ENCODE measurements at regions not wholly inside any gene's neighbourhood (a gene's known extent, or its start where the extent isn't known, plus 50 kb on each side); places are given as distances from the start of the nearest gene placed in this dataset.

DNA sequence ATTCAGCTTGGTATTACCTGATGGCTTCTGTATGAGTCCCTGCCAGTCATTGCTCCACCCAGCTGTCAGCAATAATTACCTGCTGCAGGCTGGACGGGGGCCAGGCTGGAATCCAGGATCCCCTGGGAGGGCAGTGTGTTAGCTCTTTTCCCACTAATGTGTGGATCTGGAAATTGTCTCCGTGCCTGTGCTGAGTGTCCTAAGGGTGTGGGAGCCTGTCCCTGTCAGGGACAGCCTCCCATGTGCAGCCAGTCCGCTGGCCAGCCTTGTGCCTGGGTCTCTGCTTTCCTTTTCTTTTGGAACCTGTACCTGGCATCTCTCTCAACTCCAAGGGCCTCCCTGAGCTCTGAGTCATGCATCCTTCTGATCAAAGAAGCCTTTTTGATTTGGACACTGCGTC, 107.2 kb upstream of the SPRED2 start:
- no peak overlapping the region for H3K27ac ChIP-seq
- no peak for DNase-seq (ENCODE audit: low read depth, low spot score)

DNA sequence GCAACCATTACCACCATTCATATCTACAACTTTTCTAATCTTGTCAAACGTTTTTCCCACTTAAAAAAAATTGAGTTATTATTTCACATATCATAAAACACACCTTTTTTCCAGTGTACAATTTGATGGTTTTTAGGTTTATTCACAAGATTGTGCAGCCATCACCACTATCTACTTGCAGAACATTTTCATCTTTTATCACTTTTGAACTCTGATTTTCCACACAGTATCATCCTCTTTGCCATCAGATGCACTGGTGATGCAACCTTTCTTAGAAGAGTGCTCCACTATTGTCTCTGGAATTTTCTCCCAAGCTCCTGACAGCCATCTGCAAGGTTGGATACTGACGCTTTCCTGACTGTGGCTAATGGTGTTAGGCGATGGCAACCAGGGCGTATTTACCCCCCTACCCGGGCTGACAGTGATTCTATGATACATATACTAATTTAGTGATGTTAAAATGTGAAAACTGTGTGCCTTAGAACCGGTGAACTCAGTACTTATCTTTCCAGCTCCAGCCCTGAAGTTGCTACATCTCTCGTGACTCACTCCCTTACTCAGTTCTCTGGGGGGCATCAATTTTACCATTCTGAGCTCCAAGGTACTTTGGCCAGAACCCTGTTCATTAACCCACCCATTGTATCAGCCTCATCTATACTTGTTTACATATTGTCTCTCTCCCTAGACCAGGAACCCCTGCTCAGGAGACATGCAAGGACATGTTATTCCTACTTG, 105.4 kb upstream of the SPRED2 start:
- no peak overlapping the region for H3K27ac ChIP-seq
- DNase-seq (ENCODE audit: low read depth, low spot score), result no peak

DNA sequence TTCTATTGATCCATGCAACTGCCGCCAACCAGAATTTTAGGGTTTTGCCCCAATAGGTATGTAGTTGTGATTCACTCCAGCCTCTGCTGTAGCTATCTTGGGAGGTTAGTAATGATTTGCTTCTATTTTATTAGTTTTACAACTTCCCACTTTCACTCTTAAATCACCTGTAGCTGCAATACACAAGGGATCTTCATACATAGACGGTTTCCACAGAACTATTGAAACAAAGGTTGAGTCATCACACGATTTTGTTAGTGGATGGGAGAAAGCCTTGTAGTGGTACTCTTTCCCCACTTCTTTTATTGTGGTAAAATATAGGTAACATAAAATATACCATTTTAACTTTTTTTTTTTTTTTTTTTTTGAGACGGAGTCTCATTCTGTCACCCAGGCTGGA, 104.2 kb upstream of the SPRED2 start:
- no peak overlapping the region for H3K27ac ChIP-seq
- no peak for DNase-seq (ENCODE audit: low read depth, low spot score)

- no peak overlapping the region for H3K27ac ChIP-seq
- DNase-seq (ENCODE audit: low read depth, low spot score), result no peak
These were observed 100.5 kb upstream of the SPRED2 start for GRCh38 chr2:65532937-65533336.

- no peak overlapping the region for H3K27ac ChIP-seq
- no peak for DNase-seq (ENCODE audit: low read depth, low spot score)
These were observed 99.9 kb upstream of the SPRED2 start for GRCh38 chr2:65532326-65532725.

- no peak overlapping the region for H3K27ac ChIP-seq
These were observed 98.3 kb upstream of the SPRED2 start for GRCh38 chr2:65530547-65531320.

GRCh38 chr2:65529419-65529818, 97.0 kb upstream of the SPRED2 start:
- DNase-seq (ENCODE audit: low read depth, low spot score), result no peak
- H3K27ac ChIP-seq, result no peak overlapping the region

More at GRCh38 chr2:65530547-65531320, 98.3 kb upstream of the SPRED2 start:
- no peak for DNase-seq (ENCODE audit: low read depth, low spot score)

DNA sequence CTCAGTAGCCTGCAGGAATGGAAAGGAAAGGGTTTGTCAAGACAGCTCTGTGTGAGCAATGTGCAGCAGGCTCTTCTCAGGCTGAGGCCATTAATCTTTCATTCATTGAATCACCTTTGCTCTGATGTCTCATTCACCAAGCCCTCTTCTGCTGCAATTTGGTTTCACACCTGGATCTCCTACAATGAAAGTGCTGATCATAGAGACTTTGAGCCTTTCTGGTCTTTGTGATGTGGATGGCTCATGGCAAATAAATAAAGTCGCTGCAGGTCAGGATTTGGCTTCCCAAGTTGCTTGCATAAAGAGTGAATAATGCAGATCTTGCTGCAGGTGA, 95.8 kb upstream of the SPRED2 start:
- H3K27ac ChIP-seq, result no peak overlapping the region
- peak; percentile 59 for DNase-seq (ENCODE audit: low read depth, low spot score)

- no peak overlapping the region for H3K27ac ChIP-seq
- DNase-seq (ENCODE audit: low read depth, low spot score), result no peak
These were observed 95.2 kb upstream of the SPRED2 start for GRCh38 chr2:65527451-65528240.

DNA sequence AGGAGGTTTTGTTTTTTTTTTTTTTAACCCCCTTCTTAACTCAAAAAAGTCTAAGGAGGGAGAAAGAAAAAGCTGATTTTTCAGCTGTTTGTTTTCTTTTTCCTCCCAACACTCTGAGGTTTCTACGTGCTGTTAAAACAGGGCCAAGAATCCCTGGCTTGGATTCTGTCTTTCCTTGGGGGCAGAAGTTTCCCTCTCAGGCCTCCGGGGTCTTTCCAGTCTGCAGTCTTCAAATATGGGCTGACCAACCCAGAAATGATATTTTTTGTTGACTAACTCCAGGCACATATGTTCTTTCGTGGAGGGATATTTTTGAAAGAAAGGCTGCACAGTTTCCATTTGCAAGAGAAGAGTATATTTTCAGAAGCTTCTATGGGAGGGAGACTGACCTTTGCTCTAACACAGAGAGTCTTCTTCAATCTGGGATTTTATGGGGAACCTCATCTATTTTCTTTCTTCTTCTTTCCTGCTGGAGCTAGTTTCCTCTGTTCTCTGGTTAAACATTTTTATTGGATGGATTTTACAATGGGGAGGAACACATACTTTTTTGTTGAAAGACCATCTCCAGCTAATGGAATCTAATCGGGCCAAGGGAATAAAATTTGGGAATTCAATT, 93.3 kb upstream of the SPRED2 start:
- no peak overlapping the region for H3K27ac ChIP-seq
- DNase-seq (ENCODE audit: low read depth, low spot score), result no peak

- no peak overlapping the region for H3K27ac ChIP-seq
- no peak for DNase-seq (ENCODE audit: low read depth, low spot score)
These were observed 90.5 kb upstream of the SPRED2 start for GRCh38 chr2:65522922-65523321.

DNA sequence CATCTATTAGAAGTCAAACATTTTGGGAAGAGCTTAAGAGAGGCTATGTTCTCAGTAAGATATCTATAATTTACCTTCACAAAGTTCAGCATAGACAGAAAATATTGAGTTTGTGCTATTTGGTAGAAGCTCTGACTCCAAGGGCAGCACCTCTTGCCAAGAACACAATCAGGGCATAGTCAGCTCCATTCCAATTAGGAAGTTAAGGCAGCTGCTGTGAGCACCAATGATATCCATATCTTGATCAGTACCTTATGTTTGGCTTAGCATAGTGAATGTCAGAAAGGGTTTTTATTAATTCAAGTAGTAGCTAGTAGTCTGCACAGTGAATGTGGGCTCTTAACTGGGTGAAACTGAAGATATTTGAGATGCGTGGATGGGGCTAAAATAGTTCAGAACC, 86.4 kb upstream of the SPRED2 start:
- DNase-seq (ENCODE audit: low read depth, low spot score), result no peak
- H3K27ac ChIP-seq, result no peak overlapping the region

- DNase-seq (ENCODE audit: low read depth, low spot score), result no peak
- H3K27ac ChIP-seq, result peak overlapping the region; percentile 3
These were observed 82.3 kb upstream of the SPRED2 start for GRCh38 chr2:65514555-65515195.

- no peak for DNase-seq (ENCODE audit: low read depth, low spot score)
- no peak overlapping the region for H3K27ac ChIP-seq
These were observed 80.4 kb upstream of the SPRED2 start for GRCh38 chr2:65512783-65513182.

DNA sequence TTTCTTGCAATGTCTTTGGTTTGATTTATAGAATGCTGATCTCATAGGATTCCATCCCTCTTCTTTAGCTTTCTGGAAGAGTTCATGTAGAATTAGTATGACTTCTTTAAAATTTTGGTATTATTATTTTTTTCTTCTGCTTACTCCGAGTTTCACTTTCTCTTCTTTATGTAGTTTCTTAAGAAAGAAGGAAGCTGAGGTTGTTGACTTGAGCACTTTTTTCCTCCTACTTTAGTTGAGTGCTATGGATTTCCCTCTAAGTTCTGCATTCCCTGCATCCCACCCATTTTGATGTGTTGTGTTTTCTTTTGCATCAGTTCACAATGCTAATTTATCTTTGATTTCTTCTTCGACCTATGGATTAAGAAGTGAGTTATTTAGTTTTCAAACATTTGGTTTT, 78.9 kb upstream of the SPRED2 start:
- H3K27ac ChIP-seq, result no peak overlapping the region
- no peak for DNase-seq (ENCODE audit: low read depth, low spot score)

- DNase-seq (ENCODE audit: low read depth, low spot score), result no peak
These were observed 75.8 kb upstream of the SPRED2 start for GRCh38 chr2:65508225-65508624.

GRCh38 chr2:65507102-65508069, 75.0 kb upstream of the SPRED2 start:
- no peak overlapping the region for H3K27ac ChIP-seq
- DNase-seq (ENCODE audit: low read depth, low spot score), result no peak

More at GRCh38 chr2:65508225-65508624, 75.8 kb upstream of the SPRED2 start:
- H3K27ac ChIP-seq, result no peak overlapping the region

DNA sequence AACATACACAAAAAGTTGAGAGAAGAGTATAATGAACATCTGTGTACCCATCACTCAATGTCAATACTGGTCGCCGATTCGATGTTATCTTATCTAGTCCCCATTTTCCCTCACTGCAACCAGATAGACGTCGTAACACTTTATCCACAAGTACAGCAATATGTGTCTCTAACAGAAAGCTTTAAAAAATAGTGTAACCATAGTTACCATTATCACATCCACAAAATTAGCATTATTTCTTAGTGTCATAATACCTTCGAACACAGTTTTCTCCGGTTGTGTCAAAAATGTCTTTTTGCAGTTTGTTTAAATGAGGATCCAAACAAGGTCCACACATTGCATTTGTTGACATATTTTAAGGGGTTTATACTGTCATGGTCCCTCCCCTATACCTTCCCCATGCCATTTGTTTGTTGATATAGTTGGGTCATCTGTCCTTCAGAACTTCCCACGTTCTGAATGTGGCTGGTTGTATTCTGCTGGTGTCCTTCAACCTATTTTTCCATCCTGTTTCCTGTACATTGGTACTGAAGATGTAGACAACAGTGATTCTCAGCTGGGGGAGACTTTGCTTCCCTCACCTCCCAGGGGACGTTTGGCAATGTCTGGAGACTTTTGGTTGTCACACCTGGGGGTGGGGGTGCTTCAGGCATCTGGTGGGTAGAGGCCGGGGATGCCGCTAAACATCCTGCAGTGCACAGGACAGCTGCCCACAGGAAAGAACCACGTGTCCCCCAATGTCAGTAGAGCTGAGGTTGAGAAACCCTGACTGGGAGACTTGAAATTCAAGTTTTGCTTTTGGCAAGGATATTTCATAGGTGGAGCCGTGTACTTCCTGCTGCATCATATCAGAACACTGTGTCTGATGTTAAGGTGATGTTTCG, 72.7 kb upstream of the SPRED2 start:
- no peak overlapping the region for H3K27ac ChIP-seq
- DNase-seq (ENCODE audit: low read depth, low spot score), result peak; percentile 31

All from epithelial cell of prostate (primary cell).